GM18519 (cell line): ENCODE measurements at regions not wholly inside any gene's neighbourhood (a gene's known extent, or its start where the extent isn't known, plus 50 kb on each side); places are given as distances from the start of the nearest gene placed in this dataset.
A peak's percentile ranks its signal among the peaks of the same experiment; 100 is the strongest.

Source experiments
- ATAC-seq: cut with Tn5 transposase; IDR thresholded peaks from one replicate; pipeline ENCODE4 v1.9.1; 2021; ENCODE audit warnings: mild to moderate bottlenecking, moderate library complexity; ENCODE audit not compliant: unreplicated experiment, low FRiP score

DNA sequence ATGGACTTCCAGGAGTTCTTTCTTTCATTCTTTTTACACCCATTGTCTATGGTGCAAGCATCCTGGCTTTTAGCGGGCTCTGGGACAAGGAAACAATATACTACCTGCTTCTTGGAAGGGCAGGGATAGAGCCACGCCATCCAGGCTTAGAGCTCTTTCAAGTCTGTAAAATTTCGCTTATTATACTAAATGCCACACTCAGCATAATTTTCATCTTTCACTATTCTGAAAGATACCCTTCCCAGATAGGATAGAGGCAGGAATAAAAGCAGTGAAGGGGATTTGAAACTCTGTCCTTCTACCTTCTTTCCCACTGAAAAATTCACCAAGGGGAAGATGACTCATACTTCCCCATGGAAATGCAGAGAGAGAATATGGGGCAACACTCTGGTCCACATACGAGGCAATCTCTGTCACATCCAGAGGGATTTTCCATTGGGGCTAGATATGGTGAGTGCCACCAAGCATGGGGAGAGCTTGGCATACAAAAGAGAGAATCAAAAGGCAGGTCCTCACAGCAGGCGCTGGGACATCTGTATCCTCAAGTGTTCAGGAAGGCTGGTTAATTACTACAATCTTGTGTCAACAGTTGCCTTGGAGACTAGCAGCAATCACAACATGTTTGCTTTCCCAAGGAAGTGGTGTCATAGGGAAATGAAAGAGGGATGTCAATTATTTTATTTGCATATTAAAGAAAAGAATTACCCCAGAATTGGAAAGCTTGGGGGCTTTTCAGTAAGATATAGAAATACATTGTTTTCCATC lies 127.6 kb downstream of the TDRD15 start:
- no peak for ATAC-seq

DNA sequence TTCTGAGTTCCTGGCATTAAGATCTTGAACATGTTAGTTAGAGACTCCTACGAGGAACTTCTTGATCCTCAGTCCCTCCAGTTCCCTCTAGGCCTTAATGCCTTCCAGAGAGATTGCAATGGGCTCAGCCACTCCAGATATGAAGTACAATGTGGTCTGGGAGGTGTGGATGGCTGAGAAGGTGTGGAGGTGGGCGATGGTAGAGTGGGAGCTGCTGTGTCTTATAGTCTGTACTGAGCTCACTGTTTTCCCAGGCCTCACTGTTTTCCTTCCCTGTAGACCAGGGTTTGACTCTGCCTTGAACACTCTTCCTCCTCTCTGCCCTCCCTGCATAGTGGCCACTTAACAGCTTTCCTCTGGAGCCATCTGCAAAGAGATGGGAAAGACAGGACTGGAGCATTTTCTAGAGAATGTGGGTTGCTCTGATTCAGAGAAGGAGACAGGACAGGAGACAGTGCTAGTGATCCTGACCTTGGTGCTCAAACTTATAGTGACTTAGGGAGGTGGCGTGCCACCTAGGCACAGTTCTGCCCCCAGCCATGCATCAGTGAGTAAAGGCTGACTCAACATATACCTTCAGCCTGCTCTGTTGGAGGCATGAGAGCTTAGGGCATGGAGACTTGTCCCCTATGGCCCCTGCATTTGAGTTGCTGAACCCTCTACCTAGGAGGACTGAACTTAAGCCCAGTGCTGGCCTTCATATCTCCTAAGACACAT lies 129.7 kb downstream of the TDRD15 start:
- no peak for ATAC-seq

DNA sequence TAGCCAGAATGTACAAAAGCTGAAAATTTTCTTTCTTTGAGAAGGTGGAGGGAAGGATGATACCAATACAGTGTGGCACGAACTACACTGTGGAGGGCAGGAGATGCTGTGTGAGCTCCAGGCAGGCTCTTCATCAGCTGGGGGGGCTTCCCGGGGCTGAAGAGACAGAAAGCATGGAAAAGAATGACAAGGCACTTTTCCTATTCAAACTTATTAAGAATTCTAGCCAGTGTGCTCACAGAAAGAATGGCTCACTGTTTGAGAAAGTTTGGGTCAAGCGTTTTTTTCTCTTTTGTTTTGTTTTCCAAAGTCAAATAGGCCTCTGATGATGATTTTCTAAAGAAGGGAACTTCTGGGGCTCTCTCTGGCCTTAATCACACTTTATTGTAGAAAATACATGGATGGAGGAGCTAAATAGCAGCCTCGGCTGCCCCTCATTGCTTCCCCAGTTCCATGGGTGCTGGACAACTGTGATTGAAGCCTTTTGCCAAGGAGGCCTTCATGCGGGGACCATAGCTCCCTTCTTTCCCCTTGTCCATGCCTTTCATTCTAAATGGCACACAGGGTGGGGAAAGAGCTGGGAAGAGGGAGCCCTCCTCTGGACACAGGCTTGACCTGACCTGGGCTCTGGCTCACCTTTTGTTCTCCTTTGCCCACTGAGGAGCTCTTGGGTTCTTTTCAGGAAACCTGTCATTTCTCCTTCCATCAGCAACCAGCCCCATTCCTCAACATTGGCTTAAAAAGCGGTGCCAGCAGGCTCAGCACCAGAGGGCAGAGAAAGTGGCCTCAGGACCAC lies 130.6 kb downstream of the TDRD15 start:
- ATAC-seq, result no peak

DNA sequence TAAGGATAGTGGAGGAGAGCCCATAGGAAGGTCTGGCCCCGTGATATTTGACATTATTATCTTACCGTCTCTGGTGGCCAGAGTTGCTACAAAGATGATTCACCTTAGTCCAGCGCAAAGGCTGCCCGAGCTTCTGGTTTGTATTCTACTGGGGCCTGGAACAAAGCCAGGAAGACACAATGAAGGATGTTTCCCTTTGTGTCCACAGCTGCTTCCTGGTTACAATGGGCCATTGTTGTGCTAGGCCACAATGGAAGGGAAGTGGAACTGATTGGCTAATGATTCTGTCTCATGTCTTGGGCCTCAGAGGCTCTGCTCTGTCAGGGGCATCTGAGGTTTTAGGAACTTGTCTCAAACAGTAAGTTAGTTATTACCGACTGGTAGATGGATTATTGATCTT lies 132.2 kb downstream of the TDRD15 start:
- peak; percentile 42 for ATAC-seq

DNA sequence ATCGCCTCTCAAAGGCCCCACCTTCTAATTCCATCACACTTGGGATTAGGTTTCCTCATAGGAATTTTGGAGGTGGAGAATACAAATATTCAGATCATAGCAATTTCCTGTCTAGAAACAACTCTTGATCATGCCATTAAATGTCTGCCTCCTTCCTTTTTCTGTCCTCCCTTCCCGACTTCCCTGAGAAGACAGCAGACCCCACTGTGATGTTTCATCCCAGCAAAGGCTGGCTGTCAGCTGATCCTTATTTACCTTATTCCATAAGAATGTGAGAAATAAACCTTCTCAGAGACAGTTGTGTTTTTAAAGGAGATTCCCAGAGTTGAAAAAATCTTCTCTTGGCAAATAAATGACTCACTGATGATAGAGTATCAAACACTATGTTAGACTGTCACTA lies 133.9 kb downstream of the TDRD15 start:
- no peak for ATAC-seq

DNA sequence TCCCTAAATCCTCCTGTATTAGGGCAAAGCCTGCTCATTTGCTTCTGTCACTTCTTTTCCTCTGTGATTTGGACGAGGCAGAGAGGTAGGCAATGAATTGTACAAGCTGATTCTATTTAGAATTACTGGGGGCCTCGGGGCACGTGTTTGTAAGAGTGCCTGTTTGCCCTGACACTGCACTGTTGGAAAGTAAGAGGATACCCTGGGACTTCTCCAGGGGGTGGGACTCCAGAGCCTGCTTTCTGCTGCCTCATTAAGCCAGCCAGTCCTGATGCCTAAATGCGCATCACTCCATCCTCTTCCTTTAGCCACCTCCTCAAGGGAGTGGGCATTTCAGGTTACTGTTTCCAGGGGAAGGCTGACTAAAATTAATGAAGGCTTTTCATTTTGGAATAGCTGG lies 134.3 kb downstream of the TDRD15 start:
- no peak for ATAC-seq

DNA sequence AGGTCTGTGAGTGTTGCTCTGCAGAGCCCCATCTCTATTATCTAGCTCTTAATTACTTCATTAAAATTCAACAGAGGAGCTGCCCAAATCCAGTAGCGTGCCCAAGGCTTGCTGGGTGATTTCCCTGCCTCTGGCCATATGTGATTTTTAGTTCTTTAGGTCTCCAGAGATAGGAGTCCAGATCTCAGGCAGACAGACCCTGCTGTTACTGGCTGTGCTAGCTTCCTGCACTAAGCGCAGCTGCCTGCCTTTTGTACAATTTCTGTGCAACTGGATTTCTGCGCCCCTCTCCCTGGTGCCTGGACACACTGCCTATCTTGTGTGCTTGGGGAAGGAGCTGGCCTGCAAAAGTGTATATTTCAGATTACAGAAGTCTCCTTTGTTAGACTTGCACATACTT lies 136.5 kb downstream of the TDRD15 start:
- no peak for ATAC-seq

DNA sequence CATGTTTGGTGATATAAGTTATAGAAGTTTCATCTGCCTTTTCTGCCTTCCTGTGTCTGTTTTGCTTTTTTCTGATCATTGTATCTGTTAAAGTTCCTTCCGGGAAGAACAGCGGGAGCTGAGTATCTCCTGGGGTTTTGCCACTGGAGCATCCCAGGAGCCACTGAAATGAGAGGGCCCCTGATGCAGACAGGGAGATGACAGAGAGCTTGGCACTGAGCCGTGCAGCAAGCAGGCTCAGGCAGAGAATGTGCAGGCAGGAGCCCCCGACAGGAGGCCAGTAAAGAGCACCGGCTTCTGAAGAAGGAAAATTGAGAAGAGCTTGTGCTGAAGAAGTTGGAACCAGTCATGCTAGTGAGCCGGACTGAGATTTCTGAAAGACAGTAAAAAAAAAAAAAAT lies 137.8 kb downstream of the TDRD15 start:
- ATAC-seq, result no peak

DNA sequence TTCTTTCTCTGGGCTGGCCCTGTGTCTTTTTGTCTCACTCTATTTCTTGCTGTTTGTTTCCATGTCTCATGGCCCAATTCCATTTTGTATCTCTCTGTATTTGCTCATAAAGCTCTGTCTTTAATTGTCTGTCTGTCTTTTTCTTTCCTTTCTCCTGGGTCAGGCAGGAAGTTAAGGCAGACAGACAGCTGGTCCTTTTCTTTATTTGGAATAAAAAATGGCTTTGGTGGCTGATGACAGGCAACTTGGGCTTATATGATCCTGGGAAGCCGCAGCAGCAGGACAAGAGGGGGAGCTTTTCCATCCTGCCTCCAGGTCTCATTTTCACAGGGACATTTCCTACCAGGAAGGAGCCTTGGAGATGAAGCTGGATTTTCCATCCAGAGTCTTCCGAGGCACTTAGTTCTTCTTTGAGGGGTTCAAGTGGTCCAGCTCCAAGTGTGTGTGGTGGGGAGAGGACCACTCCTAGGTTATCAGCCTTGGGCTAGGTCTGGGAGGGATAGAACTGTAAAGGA lies 138.7 kb downstream of the TDRD15 start:
- no peak for ATAC-seq

DNA sequence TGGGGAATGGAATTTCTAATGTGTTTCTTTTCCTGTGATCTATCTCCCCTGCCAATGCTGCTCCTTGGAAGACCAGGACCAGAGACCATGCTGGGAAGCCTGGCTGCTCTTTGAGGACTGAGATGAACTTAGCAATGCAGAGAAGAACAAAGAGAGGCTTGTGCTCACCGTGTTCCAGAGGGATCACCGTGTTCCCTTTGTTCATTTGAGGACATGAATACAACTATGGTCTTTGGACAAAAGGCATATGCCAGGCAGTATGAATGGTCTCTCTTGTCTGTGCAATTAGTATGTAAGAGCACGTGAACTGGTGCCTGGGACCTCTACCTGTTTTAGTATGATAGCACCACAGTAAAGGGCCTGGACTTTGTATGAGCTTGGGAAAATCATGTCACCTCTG lies 139.9 kb downstream of the TDRD15 start:
- no peak for ATAC-seq

DNA sequence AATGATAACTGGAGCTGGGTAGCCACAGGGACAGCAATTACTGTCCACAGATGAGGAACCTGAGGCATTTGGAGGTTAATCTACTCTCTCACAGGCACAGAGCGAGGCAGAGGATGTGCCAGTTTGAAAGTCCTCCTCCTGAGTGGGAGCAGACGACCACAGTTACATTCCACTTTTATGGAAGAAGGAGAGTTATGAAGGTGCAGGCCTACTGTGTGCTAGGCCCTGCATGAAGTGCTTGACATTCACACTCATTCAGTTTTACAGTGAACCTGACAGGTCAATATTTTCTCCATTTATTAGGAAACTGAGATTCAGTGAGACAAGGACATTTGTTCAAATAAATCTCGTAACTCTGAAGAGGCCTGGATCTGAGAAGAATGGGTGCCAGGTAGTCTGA lies 142.0 kb downstream of the TDRD15 start:
- ATAC-seq, result no peak

DNA sequence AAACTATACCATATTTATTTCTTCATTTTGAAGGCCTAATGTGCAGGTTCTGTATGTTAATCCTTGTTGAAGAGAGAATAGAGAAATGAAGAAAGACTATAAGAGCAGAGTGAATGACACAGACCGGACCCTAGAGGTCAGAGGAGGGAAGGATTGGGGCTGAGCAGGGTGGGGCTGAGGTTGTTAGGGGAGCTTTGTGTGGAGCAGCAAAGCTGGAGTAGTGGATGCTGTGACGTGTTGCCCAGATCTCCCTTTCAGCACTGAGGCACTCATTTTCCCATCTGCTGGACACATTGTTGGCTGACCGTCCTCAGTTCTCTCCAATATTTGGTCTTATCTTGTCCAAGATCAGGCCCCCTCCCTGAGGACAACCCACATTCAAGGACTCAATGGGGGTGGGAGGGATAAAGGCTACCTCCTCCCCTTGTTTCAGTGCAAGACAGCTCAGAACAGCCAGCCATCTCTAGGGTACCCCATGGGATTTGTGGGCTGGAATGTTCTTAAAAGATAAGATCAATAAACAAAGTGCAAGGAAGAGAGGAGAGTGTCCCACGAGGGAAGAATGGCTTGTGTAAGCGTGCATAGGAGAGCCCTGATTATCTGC lies 143.6 kb downstream of the TDRD15 start:
- ATAC-seq, result no peak

DNA sequence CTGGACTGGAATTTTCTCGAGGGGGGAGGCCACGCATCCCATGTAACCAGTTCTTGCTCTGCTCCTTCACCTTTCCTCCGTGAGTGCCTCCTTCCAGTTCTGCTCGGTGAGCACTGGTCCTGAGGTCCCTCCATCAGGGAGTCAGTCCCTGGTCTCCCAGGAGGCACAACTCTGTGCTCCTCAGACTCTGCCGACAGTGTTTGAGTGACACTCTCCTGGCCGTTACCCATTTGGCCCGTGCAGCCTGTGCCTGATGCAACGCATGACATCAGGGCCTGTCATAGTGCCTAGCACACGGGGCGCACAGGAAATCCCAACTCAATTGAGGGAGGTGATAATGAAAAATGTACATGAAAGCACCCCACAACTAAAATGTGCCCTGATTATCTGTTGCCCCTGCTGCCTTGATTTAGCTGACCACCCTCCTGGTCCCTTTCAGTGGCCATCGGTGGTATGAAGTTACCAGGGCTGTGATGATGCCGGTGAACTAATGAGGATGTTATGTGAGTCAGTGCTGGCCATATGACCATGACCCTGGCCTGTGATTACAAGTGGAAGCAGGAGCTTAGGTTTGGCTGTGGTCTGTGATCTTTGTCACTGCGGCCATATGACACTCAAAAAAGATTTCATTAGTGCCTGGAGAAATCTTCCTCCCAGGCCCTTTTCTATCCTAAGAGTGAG lies 144.6 kb downstream of the TDRD15 start:
- no peak for ATAC-seq

DNA sequence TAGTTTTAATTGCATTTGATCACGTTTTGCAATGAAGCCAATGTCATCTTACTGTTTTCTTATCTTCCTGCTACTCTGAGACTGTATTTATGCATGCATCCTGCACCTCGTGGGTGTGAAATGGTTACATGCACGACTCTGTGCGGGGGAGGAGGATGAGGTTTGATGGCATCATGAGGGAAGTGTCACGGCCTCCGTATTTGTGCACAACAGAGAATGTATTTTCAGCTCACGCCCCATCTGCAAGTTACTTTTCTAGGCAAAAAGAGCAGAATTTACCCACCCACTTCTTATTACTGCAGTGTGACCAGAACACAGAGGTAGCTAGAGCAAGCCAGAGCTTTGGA lies 145.1 kb downstream of the TDRD15 start:
- no peak for ATAC-seq

DNA sequence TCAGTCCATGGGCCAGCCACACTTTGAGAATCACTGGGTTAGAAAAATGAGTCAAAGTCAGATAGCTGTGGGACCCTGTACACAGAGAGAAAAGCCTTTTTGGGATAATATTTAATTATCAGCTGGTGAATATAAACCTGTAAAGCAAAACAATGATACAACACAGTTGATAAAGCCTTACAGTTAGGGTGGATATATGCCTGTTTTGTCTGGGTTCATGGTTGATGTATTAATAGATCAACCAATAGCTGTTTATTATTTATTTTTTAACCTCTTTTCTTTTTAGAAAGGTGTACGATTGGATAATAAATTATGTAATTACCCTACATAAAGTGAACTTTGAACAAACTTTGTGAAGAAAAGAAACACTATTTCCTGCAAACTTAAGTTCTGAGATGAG lies 145.6 kb downstream of the TDRD15 start:
- ATAC-seq, result no peak

DNA sequence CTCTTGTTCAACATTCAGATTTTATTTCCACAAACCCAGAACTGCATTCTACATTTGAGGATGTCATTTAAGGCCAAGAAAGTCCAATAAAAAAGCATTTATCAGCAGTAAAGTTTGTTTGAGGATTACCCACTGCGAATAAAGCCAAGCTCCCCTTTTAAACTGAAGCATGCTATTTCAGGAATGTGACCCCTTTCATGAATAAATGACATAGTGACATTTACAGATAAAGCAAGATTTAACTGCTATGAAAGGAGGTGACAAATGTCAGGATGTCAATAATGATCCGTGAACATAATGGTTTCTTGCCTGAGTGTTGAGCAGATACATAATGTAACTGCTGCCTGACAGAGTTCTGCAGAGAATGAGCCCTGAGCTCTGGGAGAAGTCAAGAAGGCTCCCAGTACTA lies 146.3 kb downstream of the TDRD15 start:
- ATAC-seq, result no peak

DNA sequence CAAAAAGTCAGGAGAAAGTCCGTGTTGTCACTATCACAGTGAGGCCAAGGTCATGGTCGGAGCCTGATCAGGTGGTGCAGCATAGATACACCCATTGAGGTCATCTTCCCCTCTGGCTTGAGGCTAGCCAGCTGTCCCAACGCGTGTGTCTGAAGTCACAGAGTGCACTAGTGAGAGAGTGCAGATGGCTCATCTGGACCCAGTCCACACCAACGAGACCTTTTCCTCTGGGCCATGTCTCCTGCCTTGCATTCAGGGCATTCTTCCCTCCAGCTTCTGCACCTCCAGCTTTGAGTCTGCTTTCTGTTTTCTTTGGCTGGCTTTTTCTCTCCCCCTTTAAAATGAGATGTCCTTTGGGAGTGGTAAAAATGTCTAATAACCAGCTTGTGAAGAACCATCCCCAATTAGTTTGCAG lies 146.9 kb downstream of the TDRD15 start:
- no peak for ATAC-seq

DNA sequence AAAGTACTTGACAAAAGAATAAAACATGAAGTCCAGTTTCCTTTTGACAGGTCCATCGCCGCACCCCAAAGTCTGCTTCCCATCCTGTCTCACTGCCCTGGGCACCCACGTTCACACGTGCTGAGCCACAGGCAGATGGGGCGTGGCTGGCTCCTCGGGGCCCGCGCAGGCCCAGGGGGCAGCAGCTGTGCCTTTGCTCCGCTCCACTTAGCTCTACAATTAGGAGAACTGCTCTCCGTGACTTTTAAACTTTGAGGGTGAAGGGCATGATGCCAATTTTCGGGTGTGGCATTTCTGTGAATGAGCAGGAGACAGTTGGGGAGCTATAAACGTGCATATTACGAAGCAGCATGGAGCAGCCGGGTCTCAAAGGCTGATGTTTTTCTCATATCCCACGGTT lies 152.4 kb downstream of the TDRD15 start:
- no peak for ATAC-seq

DNA sequence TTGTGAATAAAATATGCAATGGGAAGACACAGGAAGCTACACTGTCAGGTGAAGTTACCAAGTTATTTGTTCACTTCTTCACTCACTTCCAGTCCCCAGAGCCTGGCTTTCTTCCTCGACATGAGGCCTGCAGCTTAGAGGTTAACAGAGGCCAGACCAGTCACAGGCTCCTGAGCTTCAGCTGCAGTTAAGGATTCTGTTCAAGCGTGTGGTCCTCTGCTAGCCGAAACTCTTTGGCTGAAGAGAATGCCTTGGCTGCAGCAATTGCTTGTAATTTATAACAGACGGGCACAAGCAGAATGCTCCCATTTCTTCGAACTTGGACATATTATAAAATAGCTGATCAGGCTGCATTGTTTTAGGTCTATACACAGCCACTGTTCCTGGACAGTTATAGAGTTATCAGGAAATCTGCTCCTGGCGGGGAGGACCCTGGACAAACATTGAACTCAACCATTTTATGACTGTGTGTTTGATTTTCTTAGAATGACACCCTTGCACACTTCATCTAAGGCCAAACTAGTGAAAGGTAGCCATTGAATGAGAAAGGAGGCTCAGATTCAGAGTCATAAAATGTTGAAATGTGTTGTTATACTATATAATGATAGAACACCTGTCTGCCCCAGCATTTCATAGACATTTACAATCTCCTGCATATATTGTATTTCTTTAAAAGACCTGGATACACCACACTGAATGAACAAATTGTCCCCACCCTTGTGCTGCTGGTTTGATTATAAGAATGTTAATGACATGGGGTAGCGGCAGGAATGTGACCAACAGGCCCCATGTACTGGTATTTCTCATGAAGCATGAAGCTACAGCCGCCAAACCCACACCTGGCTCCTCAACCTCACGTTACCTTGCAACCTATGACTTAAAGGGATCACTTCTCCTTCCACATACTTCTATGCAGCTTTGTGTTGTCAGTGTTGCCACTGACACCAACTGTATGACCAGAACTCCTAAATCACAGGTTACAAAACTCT lies 153.6 kb downstream of the TDRD15 start:
- no peak for ATAC-seq
